Breast epithelium (tissue), 3 donors: ENCODE measurements at regions not wholly inside any gene's neighbourhood (a gene's known extent, or its start where the extent isn't known, plus 50 kb on each side); places are given as distances from the start of the nearest gene placed in this dataset.

Experiments used
- CTCF ChIP-seq, 3 donors: fragments of 450-650 bp; IDR thresholded peaks; one replicate each; pipeline ENCODE4 v1.5.1; 2016 to 2017; ENCODE audit warnings: antibody characterized with exemption in 3 of 3, mild to moderate bottlenecking in 3 of 3, moderate library complexity in 3 of 3
- POLR2A ChIP-seq: fragments of 450-650 bp; IDR thresholded peaks from one replicate; pipeline ENCODE4 v1.6.1; 2016; ENCODE audit warnings: antibody characterized with exemption, mild to moderate bottlenecking, moderate library complexity

- TF ChIP-seq CTCF (IDR thresholded peaks at IDR 0.05), result no peak
- no peak for TF ChIP-seq POLR2A
Observed at GRCh38 chr1:21384620-21385019, 55.3 kb upstream of the NBPF3 start.
